Type B pancreatic cell (in vitro differentiated cells): ENCODE measurements at regions not wholly inside any gene's neighbourhood (a gene's known extent, or its start where the extent isn't known, plus 50 kb on each side); places are given as distances from the start of the nearest gene placed in this dataset.

Source experiments
- DNase-seq: peaks from one replicate; pipeline ENCODE4 v3.0.0; 2021; ENCODE audit warnings: mixed read lengths; ENCODE audit not compliant: unreplicated experiment; ENCODE audit errors: extremely low spot score
- H3K27ac Mint-ChIP-seq: 2 replicates; pipeline ENCODE4 v1.8.0; 2021; ENCODE audit warnings: mild to moderate bottlenecking, mixed read lengths
- H3K27me3 Mint-ChIP-seq: 2 replicates; pipeline ENCODE4 v1.8.0; 2021; ENCODE audit warnings: mixed read lengths
- H3K36me3 Mint-ChIP-seq: 2 replicates; pipeline ENCODE4 v1.8.0; 2021; ENCODE audit warnings: mixed read lengths
- H3K4me1 Mint-ChIP-seq: one replicate; pipeline ENCODE4 v1.8.0; 2021; ENCODE audit warnings: mixed read lengths; ENCODE audit not compliant: unreplicated experiment
- H3K4me3 Mint-ChIP-seq: 2 replicates; pipeline ENCODE4 v1.8.0; 2021; ENCODE audit warnings: mild to moderate bottlenecking, mixed read lengths
- H3K9me3 Mint-ChIP-seq: 2 replicates; pipeline ENCODE4 v1.8.0; 2021; ENCODE audit warnings: mixed read lengths
- CTCF ChIP-seq: fragments of 200-600 bp; sonication (generic); conservative IDR thresholded peaks from 2 replicates; pipeline ENCODE4 v1.5.0; 2021; ENCODE audit warnings: antibody characterized with exemption, mild to moderate bottlenecking

GRCh38 chr14:31943861-31944255, 133.2 kb upstream of the ARHGAP5 start:
- Mint-ChIP-seq H3K36me3 (no peaks in the 10 kb centered on the region), H3K27ac (no peak overlapping the region), H3K4me3 (no peak overlapping the region), H3K9me3 (no peaks in the 10 kb centered on the region), H3K4me1 (peaks cover 37% of the 10 kb centered on the region), H3K27me3 (no peaks in the 10 kb centered on the region)
- no peak for DNase-seq
- no peak for TF ChIP-seq CTCF

- Mint-ChIP-seq H3K4me1 (peaks cover 37% of the 10 kb centered on the region), H3K9me3 (no peaks in the 10 kb centered on the region), H3K36me3 (no peaks in the 10 kb centered on the region), H3K4me3 (peak overlapping the region; percentile 15), H3K27me3 (no peaks in the 10 kb centered on the region), H3K27ac (peak overlapping the region; percentile 75)
- TF ChIP-seq CTCF, result no peak
- no peak for DNase-seq
Measured at GRCh38 chr14:31944256-31945073, 132.6 kb upstream of the ARHGAP5 start.

- H3K27me3 Mint-ChIP-seq, result no peaks in the 10 kb centered on the region
- H3K9me3 Mint-ChIP-seq, result no peaks in the 10 kb centered on the region
- peak overlapping the region; percentile 75 for H3K27ac Mint-ChIP-seq
- H3K4me3 Mint-ChIP-seq, result no peak overlapping the region
- no peaks in the 10 kb centered on the region for H3K36me3 Mint-ChIP-seq
- no peak for DNase-seq
- no peak for TF ChIP-seq CTCF
- peaks cover 43% of the 10 kb centered on the region for H3K4me1 Mint-ChIP-seq
Measured at GRCh38 chr14:31945074-31945613, 132.0 kb upstream of the ARHGAP5 start.

- H3K9me3 Mint-ChIP-seq, result no peaks in the 10 kb centered on the region
- no peak for DNase-seq
- no peak for TF ChIP-seq CTCF
- H3K36me3 Mint-ChIP-seq, result no peaks in the 10 kb centered on the region
- no peak overlapping the region for H3K4me3 Mint-ChIP-seq
- no peak overlapping the region for H3K27ac Mint-ChIP-seq
- peaks cover 48% of the 10 kb centered on the region for H3K4me1 Mint-ChIP-seq
- no peaks in the 10 kb centered on the region for H3K27me3 Mint-ChIP-seq
Measured at GRCh38 chr14:31945701-31946100, 131.4 kb upstream of the ARHGAP5 start.

GRCh38 chr14:31947076-31947475, 130.0 kb upstream of the ARHGAP5 start:
- Mint-ChIP-seq H3K36me3 (no peaks in the 10 kb centered on the region), H3K4me3 (no peak overlapping the region), H3K9me3 (no peaks in the 10 kb centered on the region), H3K27ac (peak overlapping the region; percentile 92), H3K4me1 (peaks cover 62% of the 10 kb centered on the region), H3K27me3 (no peaks in the 10 kb centered on the region)
- TF ChIP-seq CTCF, result no peak
- no peak for DNase-seq
